ENCODE measurements at regions not wholly inside any gene's neighbourhood (a gene's known extent, or its start where the extent isn't known, plus 50 kb on each side); places are given as distances from the start of the nearest gene placed in this dataset.
"Not testable (repeated sequence)": the region's sequence is repeated elsewhere in the genome, so short reads cannot be mapped to it uniquely, and the experiment has no call there.

- H3K36me3 Mint-ChIP-seq (ENCODE audit: insufficient read depth in 1 of 3, low read depth in 3 of 3): peaks cover 6 to 25% (median 7%) of the 10 kb centered on the region in 3 experiments
- H3K4me1 Mint-ChIP-seq; H2AK5ac ChIP-seq (ENCODE audit: insufficient read length, low read length); H4K5ac ChIP-seq (ENCODE audit: insufficient read length, low read depth, low read length); H4K20me1 ChIP-seq (ENCODE audit: control insufficient read depth, insufficient read depth, insufficient read length); H3K4me2 ChIP-seq (ENCODE audit: insufficient read depth, insufficient read length, low read length); H3K9ac ChIP-seq (ENCODE audit: extremely low read depth, insufficient read length, low read length); H2AFZ ChIP-seq (ENCODE audit: low read length); H2BK15ac ChIP-seq (ENCODE audit: low read depth, low read length); H3K79me2 ChIP-seq (ENCODE audit: insufficient read depth, low read length); H3K14ac ChIP-seq (ENCODE audit: insufficient read depth, low read length); H2BK5ac ChIP-seq (ENCODE audit: insufficient read length, low read length); H3K18ac ChIP-seq (ENCODE audit: insufficient read length, low read depth, low read length); H3K4me1 ChIP-seq (ENCODE audit: insufficient read depth, low read length); H3K27ac ChIP-seq (ENCODE audit: insufficient read length, low read depth, low read length); H2BK20ac ChIP-seq (ENCODE audit: low read depth, low read length, poor library complexity, severe bottlenecking); H3K27me3 ChIP-seq (ENCODE audit: insufficient read depth, low read length); H4K91ac ChIP-seq (ENCODE audit: insufficient read length, low read depth, low read length); H3K23me2 ChIP-seq (ENCODE audit: insufficient read length, low read depth, low read length, poor library complexity, severe bottlenecking); H3K23ac ChIP-seq (ENCODE audit: insufficient read length, low read depth, low read length); H3K9me3 ChIP-seq (ENCODE audit: control insufficient read depth, low read depth, low read length); H4K8ac ChIP-seq (replicated peaks; ENCODE audit: insufficient read length, low read depth, low read length); H3K4ac ChIP-seq (ENCODE audit: low read depth, low read length); H3T11ph ChIP-seq (ENCODE audit: low read length); H3K56ac ChIP-seq (ENCODE audit: insufficient read length, low read depth, low read length); H3K79me1 ChIP-seq (ENCODE audit: insufficient read depth, low read depth, low read length, poor library complexity, severe bottlenecking); H2BK12ac ChIP-seq (ENCODE audit: insufficient read length, low read depth, low read length); H2BK120ac ChIP-seq (ENCODE audit: low read depth, low read length, poor library complexity, severe bottlenecking): not testable (repeated sequence)
- H3K4me3 Mint-ChIP-seq: peak overlapping the region in 1 of 2 experiments; percentile 54; a peak in 2 of 5 replicates
- peaks cover 23 to 27% of the 10 kb centered on the region in 2 experiments for H3K9me3 Mint-ChIP-seq
- peaks cover 11% of the 10 kb centered on the region; the same call in 1 of the 2 replicates for H3K27me3 Mint-ChIP-seq (ENCODE audit: low read depth)
- H3K27ac Mint-ChIP-seq: 0 out of 7 replicates have a peak overlapping the region, but pooled peaks of 1 of the 3 experiments have one; percentile 74
- DNase-seq: peak; percentile 70
- no CpG with 5 or more reads among the region's 15 CpGs for WGBS (ENCODE audit: extremely low coverage, insufficient read length, low lambda C conversion rate)
These were observed 634.3 kb upstream of the CHD1 start for GRCh38 chr5:99562937-99563627.
